HG02885 (cell line): ENCODE measurements at regions not wholly inside any gene's neighbourhood (a gene's known extent, or its start where the extent isn't known, plus 50 kb on each side); places are given as distances from the start of the nearest gene placed in this dataset.
"Not testable (repeated sequence)": the region's sequence is repeated elsewhere in the genome, so short reads cannot be mapped to it uniquely, and the experiment has no call there.

Experiments
- ATAC-seq: cut with Tn5 transposase; IDR thresholded peaks from one replicate; pipeline ENCODE4 v1.9.1; 2021; ENCODE audit warnings: mild to moderate bottlenecking; ENCODE audit not compliant: unreplicated experiment, poor library complexity

DNA sequence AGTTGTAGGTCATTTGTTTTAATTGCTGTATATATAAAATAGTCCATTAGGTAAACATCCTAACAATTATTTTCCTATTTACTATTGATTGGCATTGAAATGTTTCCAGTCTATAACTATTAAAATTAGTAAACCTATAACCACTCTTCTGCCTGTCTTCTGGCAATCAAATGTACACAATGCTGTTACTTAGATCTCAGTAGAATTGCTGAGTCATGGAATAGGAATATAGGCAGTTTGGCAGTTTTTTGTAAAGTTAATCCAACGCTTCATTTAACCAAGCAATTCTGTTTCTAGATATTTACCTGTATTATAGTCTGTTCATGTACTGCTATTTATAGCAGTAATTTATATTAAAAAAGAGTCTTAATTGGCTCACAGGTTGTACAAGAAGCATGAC is 518.1 kb downstream of the DCDC2C start:
- ATAC-seq = no peak

DNA sequence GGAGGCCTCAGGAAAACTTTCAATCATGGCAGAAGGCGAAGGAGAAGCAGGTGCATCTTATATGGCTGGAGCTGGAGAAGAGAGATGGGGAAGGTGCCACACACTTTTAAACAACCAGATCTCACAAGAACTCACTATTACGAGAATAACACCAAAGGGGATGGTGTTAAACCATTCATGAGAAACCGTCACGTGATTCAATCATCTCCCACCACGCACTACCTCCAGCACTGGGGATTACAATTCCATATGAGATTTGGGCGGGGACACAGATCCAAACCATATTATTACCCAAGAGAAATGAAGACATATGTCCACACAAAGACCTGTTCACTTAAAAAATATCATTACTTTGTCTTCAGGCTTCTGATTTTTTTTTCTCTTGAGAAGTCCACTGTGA is 518.5 kb downstream of the DCDC2C start:
- no peak for ATAC-seq

DNA sequence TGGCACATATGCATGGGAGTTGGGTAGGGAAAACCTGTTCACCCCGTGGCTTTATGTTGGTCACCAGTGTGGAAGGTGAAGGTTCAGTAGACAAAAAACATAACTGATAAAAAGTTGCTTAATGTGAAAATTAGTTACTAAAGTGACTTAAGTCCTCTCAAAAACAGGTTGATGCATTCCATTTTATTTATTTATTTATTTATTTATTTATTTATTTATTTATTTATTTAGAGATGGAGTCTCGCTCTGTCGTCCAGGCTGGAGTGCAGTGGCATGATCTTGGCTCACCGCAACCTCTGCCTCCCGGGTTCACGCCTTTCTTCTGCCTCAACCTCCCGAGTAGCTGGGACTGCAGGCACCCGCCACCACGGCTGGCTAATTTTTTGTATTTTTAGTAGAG is 541.0 kb downstream of the DCDC2C start:
- not testable (repeated sequence) for ATAC-seq

DNA sequence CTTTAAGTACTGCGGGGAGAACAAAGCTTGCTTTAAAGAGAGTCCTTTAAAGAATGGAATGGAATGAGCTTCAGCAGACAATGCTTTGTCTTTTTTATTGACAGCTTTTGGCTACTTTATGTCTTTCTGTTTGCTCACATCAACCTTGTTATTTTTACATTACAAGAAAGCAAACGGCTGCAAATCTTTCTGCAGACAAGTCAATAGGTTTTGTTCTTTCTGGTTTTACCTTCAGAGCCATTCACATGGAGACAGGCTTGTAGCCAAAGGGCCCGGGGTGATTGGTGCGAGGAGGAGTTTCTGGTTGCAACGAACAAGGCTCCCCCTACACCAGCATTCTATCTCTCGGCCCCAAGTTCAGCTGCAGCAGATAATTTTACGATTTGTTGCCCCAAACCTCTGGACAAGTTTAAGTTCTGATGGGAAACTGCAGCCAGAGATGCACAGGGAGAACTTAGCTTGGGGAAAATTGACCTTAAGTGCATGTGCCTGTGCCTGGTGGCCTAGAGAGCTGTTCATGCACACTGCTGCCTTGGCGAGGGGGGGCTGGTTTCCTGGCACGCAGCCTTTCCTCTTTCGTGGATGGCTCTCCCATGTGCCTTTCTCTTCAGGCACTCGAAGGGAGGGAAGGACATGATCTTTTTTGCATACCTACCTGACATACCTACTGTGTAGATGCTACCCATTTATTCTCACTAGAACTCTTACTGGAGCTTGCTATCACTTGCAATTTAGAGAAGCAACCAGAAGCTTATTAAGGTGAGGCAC is 543.2 kb downstream of the DCDC2C start:
- no peak for ATAC-seq

DNA sequence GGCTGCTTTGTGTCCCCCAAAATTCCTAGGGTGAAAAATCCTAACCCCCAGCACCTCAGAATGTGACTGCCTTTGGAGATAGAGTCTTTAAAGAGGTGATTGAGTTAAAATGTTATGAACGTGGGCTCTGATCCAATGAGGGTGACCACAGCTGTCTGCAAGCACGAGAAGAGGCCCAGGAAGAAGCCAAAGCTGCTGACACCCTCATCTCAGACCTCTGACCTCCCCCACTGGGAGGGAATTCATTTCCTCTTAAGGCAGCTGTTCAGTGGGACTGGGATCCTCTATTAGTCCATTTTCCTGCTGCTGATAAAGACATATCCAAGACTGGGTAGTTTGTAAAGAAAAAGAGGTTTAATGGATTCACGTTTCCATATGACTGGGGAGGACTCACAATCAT is 544.4 kb downstream of the DCDC2C start:
- no peak for ATAC-seq

DNA sequence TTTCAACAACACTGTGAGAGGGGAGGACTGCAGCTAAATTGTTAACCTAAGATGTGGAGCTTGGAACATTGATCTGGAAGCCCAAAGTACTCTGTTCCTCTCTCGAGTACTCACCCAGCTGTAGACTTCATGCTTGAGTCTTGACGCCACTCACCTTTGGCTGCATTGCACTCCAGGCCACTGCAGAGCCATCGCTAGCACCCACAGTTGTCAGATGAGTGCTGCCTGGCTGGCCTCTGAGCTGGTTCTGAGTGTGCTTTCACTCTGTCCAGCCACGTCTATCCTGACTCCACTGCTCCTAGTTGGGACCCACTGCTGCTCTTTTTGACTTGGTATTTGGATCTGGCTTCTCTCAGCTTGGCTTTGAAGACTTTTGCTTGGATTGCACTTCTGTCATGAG is 552.1 kb downstream of the DCDC2C start:
- no peak for ATAC-seq

DNA sequence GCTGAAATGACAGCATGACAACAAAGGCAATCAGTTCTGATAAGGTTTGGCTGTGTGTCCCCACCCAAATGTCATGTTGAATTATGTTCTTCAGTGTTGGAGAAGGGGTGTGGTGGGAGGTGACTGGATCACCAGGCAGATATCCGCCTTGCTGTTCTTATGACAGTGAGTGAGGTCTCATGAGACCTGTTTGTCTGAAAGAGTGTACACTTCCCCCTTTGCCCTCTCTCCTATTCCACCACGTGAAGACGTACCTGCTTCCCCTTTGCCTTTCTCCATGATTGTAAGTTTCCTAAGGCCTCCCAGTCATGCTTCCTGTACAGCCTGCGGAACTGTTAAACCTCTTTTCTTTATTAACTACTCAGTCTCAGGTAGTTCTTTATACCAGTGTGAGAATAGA is 553.0 kb downstream of the DCDC2C start:
- ATAC-seq = no peak

DNA sequence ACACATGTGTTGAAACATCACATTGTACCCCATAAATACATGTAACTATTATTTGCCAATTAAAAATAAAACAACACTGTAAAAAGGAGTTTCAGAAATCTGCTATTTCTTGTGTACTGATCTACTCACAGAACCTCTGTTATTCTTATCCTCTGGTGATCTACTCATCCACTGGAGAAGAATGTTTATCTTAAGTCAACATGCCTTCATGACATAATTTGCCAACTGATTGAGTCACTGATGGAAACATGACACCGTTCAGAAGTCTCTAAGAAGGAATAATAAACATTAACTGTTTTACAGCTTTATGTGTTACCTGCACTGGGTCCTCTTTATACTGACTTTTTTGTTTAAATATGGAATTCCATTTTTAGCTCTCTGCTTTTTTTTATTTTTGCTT is 555.2 kb downstream of the DCDC2C start:
- no peak for ATAC-seq

DNA sequence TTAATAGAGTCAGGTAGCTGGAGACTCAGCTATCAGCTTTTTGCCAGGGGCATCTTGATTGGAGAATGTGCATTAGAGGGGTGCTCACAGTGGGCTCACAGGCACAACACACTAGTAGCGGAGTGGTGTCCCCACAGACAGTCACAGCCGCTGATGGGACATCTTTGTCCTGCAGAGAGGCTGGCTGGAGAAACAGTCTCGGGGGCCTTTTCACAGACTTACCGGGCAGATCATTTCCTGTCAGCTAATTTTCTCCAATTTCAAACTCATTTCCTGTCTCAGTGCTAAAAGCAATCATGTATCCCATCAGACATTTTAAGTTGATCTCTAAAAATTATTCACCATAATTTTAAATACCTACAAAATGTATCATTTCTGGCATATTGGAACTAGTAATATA is 562.6 kb downstream of the DCDC2C start:
- no peak for ATAC-seq

DNA sequence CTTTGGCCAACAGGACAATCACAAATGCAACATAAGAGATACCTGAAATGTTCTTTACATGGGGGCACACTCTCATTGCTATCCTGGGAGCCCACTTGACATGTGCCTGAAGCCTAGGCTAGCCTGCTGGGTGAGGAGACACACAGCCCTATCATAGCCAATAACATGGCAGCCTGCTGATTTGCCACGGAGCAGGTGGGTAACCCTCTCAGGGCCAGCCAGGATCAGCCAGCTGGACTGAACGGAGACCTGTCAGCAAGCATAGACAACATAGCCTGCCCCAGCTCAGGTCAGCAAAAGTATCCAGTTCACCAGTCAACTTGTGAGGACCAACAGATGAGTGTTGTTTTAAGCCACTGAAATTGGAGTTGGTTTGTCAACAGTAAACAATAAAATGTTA is 566.5 kb downstream of the DCDC2C start:
- no peak for ATAC-seq

DNA sequence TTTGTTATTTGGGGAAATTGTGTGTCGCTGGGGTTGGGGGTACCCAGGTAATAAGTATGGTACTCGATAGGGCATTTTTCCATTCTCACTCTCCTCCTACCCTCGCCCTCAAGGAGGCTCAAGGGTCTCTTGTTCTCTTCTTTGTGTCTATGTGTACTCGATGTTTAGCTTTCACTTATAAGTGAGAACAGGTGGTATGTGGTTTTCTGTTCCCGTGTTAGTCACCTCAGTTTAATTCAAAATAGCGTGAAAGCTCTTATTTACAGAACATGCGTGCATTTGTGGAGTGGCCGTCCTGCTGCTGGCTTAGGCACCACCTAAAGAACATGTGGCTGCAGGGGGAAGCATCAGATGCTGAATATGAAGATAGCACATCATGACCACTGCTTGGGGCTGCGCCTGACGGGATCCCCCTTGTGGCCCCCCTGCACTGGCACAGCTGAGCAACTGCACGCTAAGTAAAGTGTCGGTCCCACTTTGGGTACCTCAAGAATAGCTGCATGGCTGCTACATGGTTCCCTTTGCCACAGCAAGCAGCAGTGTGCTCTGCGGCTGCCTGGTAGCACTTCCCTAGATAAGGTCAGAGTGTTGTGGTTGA is 569.0 kb downstream of the DCDC2C start:
- no peak for ATAC-seq

DNA sequence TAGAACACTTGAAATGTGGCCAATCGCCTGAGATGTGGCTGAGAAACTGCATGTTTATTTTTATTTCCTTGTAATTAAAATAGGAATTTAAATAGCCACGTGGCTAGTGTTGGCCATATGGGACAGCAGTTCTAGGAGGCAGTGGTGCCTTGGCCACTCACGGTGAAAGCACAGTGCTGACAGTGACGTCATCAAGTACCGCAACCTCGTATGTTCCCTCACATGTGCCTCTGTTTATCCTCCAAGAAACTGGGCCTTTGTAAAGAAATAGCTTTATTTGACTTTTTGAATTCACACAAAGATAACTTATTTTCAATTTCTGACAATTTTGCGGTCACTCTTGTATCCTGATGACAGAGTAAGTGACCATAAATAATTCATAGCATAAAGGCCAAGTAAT is 575.0 kb downstream of the DCDC2C start:
- no peak for ATAC-seq

DNA sequence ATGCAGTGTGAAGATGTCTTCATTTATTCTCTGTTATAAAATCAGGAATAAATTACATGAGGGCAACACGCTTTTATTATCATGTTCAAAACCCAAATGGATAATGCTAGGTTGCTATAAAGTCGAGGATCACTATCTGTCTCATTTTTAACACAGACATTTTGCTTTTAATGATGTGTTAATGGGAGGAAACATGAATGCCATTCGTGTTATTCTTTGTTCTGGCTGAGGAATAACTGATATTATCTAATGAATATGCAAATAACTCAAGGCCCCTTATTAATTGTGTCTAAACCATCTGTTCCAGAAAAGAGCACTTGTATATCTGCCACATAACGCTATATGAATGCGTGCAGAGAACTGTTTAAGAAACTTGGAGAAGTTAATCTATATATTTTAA is 576.1 kb downstream of the DCDC2C start:
- no peak for ATAC-seq

DNA sequence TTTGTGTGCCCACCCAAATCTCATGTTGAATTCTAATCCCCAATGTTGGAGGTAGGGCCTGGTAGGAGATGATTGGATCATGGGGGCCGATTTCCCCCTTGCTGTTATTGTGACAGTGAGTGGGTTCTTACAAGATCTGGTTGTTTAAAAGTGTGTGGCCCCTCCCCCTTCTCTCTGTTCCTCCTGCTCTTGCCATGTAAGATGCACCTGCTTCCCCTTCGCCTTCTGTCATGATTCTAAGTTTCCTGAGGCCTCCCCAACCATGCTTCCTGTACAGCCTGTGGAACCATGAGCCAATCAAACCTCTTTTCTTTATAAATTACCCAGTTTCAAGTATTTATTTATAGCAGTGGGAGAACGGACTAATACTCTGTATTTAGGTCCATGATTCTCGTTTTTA is 588.1 kb downstream of the DCDC2C start:
- ATAC-seq = no peak

DNA sequence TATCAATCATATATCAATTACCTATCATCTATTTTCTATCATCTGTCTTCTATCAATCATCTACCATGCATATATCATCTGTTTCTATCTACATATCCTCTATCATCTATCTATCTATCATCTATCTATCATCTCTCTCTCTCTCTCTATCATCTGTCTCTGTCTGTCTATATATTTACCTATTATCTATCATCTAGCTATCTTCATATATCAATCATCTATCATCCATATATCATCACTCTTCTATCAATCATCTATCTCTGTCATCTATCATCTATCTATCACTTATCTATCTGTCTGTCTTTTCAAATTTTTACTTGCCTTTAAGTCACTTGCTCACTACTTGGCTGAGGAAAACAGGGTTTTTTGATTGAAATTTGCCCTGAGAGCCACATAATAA is 592.3 kb downstream of the DCDC2C start:
- no peak for ATAC-seq

DNA sequence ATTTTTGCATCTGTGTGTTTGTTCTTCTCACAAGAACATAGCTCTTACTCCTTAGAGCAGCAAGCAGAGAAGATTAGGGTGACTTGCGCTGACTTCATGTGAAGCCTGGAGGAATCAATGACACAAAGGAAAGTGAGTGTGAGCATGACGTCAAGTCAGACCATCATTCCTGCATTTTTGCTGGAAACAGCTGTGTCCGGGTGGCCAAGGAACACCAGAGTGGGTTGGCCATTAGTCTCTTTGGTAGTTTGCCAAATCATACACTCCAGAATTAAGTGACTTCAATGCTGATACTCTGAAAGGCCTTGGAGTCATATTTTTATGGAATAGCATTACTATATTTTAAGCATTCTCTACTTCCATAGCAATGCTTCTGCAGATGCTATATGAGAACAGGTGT is 597.2 kb downstream of the DCDC2C start:
- ATAC-seq = no peak

DNA sequence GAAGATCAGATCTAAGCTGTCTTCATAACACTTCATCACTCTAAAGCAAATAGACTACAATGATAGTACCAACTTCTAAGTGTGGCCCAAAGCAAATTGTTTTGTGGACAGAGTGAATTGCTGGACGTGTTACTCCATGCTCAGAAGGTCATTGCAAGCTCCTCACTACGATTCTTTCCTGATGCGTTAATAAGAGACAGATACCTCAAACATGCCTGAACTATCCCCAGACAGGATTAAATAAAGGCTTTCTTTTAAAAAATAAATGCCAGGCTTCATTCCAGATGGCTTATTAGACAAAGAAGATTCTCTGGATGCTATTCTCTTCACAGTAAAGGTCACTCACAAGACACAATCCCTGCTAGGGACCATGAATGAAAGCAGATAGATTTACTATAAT is 621.2 kb downstream of the DCDC2C start:
- ATAC-seq = no peak

DNA sequence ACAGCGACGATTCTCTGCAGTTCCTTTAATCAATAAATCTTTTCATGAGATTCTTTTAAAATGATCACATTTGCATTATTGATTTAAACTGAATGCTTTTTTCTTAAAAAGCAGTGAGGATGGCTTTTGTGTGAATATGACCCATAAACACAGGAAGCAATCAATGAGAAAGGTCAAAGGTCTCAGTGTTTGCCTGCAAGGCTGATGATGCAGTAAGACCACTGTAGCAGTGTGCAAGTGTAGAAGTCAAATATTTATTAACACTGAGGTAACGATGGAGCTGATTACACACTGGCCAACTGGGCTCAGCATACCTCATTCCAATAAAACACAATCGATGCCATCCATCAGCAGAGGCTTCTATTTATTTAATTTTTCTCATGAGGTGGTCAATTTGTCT is 633.5 kb downstream of the DCDC2C start:
- no peak for ATAC-seq

DNA sequence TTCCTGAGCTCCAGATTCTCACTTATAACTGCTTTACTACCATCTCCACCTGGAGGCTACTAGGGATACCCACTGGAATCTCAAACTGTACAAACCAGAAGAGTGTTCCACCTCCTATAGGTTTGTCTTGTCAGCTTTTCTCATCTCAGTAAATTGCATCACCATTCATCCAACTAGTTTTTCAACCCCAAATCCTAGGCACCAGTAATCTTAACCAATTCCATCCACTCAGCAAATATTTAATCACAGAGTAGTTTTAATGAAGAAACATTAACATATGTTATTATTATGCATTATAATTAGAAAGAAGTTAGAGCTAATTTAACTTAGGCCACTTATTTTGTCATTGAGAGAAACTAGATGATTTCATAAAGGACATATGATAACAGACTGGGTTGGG is 635.0 kb downstream of the DCDC2C start:
- no peak for ATAC-seq

DNA sequence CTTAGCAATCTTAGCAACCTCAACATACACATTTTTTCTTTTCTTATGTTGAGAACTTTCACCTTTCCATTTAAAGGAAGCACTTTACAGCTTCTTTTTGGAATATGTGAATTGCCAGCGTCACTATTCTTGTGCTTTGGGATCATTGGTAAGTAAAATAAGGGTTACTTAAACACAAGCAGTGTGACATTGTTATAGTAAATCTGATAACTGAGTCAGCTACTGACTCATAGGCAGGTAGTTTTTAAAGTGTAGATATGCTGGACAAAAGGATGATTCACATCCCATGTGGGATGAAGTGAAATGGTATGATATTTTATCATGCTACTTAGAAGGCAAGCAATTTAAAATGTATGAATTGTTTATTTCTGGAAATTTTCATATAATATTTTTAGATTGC is 637.2 kb downstream of the DCDC2C start:
- ATAC-seq = no peak

DNA sequence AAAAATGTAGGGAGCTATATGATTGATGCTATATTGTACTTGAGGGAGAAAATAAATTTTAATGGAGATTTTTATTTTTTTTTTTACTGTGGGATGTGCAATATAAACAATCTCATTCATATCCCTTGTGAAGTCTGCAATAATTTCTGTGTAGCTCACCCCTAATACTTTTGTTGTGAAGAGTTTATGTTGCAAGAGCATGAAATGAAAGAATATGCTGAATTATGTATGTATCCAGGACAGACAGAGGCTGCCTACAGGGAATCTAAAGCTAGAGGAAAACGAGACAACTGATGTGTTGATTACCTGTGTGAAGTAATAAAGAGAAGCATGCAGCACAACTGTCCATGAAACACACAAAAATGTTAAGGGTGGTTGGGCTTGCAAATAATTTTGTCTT is 643.3 kb downstream of the DCDC2C start:
- no peak for ATAC-seq

DNA sequence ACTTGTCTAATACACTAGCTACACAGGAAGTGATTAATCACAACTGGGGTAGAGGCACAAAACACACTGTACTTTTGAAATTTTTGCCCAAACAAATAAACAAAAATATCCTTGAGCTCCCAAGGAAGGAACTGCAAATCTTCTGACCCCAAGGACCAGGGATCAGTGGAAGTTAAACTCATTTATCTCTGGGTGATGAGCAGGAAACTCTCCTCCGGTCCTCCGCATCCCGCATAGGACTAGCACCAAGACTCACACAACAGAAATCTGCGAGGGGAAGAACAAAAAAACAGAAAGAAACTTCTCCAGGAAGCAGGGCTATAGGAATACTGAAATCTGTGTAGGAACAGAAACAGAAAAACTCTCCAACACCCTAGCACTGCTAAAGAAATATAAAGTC is 650.3 kb downstream of the DCDC2C start:
- no peak for ATAC-seq
